ENCODE measurements at regions not wholly inside any gene's neighbourhood (a gene's known extent, or its start where the extent isn't known, plus 50 kb on each side); places are given as distances from the start of the nearest gene placed in this dataset.

GRCh38 chr14:71388336-71388735 is 481.1 kb downstream of the PCNX1 start:
- H2AFZ ChIP-seq (ENCODE audit: low read depth, low read length), result no peak overlapping the region
- DNase-seq (ENCODE audit: low read depth, low spot score) (no peak), FAIRE-seq (no peak)
- no peaks in the 10 kb centered on the region for H3K27me3 ChIP-seq (ENCODE audit: control insufficient read depth in 2 of 2, insufficient read depth in 2 of 2, low read length in 2 of 2)
- no peaks in the 10 kb centered on the region for H3K79me2 ChIP-seq (ENCODE audit: control insufficient read depth, insufficient read depth, low read length)
- BruUV-seq (replicated peaks), result no TSS peak
- peaks cover 4% of the 10 kb centered on the region for H3K4me1 ChIP-seq (ENCODE audit: control insufficient read depth, extremely low read depth, insufficient read depth, low read length)
- TF ChIP-seq POLR2A (IDR thresholded peaks at IDR 0.05; ENCODE audit: low read depth, low read length) (no peak), MAX (IDR thresholded peaks at IDR 0.05; ENCODE audit: insufficient read depth, insufficient read length) (no peak), FOS (IDR thresholded peaks at IDR 0.05; ENCODE audit: borderline replicate concordance, insufficient read depth, low read length) (no peak), MYC (IDR thresholded peaks at IDR 0.05; ENCODE audit: low read depth, low read length) (no peak), POLR2AphosphoS5 (IDR thresholded peaks at IDR 0.05; ENCODE audit: insufficient read depth, low read depth, low read length) (no peak), EZH2 (IDR thresholded peaks at IDR 0.05; ENCODE audit: borderline replicate concordance, low read depth, low read length, severe bottlenecking) (no peak)
- no peaks in the 10 kb centered on the region for H3K9me1 ChIP-seq (replicated peaks; ENCODE audit: control insufficient read depth, extremely low read depth, insufficient read depth, low read length)
- no peak overlapping the region for H3K27ac ChIP-seq (ENCODE audit: insufficient read depth, low read depth, low read length)
- ChIA-PET CTCF (no interaction called here), POLR2A (no interaction called here)
- no peaks in the 10 kb centered on the region for H3K9me3 ChIP-seq (replicated peaks; ENCODE audit: control insufficient read depth, insufficient read depth, low read length)
- H3K4me3 ChIP-seq (replicated peaks in 1 of 3; ENCODE audit: insufficient read depth in 1 of 3, low read depth in 1 of 3, low read length in 3 of 3), result no peak overlapping the region
- no peaks in the 10 kb centered on the region for H3K36me3 ChIP-seq (ENCODE audit: control insufficient read depth in 2 of 2, extremely low read depth in 1 of 2, insufficient read depth in 2 of 2, low read length in 2 of 2)
- no peak overlapping the region for H3K9ac ChIP-seq (replicated peaks; ENCODE audit: extremely low read depth, insufficient read depth, low read length)
- intact Hi-C loops (cut with micrococcal nuclease) (no loop called here), dilution Hi-C loops (cut with MboI; ENCODE audit: extremely low pct_ligation_motif_present, low sequenced_read_pairs) (no loop called here)
- peaks cover 3% of the 10 kb centered on the region for H4K20me1 ChIP-seq (replicated peaks; ENCODE audit: control insufficient read depth, extremely low read depth, insufficient read depth, low read length)
- no peak overlapping the region for H3K4me2 ChIP-seq (ENCODE audit: insufficient read depth, low read length)

GRCh38 chr14:71388862-71389261 is 481.6 kb downstream of the PCNX1 start:
- ChIA-PET CTCF (no interaction called here), POLR2A (no interaction called here)
- H3K9me1 ChIP-seq (replicated peaks; ENCODE audit: control insufficient read depth, extremely low read depth, insufficient read depth, low read length), result no peaks in the 10 kb centered on the region
- peaks cover 3% of the 10 kb centered on the region for H4K20me1 ChIP-seq (replicated peaks; ENCODE audit: control insufficient read depth, extremely low read depth, insufficient read depth, low read length)
- H3K9ac ChIP-seq (replicated peaks; ENCODE audit: extremely low read depth, insufficient read depth, low read length), result no peak overlapping the region
- H3K4me1 ChIP-seq (ENCODE audit: control insufficient read depth, extremely low read depth, insufficient read depth, low read length), result peaks cover 4% of the 10 kb centered on the region
- no TSS peak for BruUV-seq (replicated peaks)
- no peak overlapping the region for H2AFZ ChIP-seq (ENCODE audit: low read depth, low read length)
- H3K36me3 ChIP-seq (ENCODE audit: control insufficient read depth in 2 of 2, extremely low read depth in 1 of 2, insufficient read depth in 2 of 2, low read length in 2 of 2), result no peaks in the 10 kb centered on the region
- no peaks in the 10 kb centered on the region for H3K9me3 ChIP-seq (replicated peaks; ENCODE audit: control insufficient read depth, insufficient read depth, low read length)
- TF ChIP-seq MAX (IDR thresholded peaks at IDR 0.05; ENCODE audit: insufficient read depth, insufficient read length) (no peak), GATA2 (IDR thresholded peaks at IDR 0.05; ENCODE audit: insufficient read depth, insufficient read length, low read depth, low read length) (peak; percentile 47)
- dilution Hi-C loops (cut with MboI; ENCODE audit: extremely low pct_ligation_motif_present, low sequenced_read_pairs), result no loop called here
- no peak overlapping the region for H3K4me3 ChIP-seq (replicated peaks in 1 of 3; ENCODE audit: insufficient read depth in 1 of 3, low read depth in 1 of 3, low read length in 3 of 3)
- H3K79me2 ChIP-seq (ENCODE audit: control insufficient read depth, insufficient read depth, low read length), result no peaks in the 10 kb centered on the region
- DNase-seq (ENCODE audit: low read depth, low spot score), result no peak
- FAIRE-seq, result no peak
- no peaks in the 10 kb centered on the region for H3K27me3 ChIP-seq (ENCODE audit: control insufficient read depth in 2 of 2, insufficient read depth in 2 of 2, low read length in 2 of 2)
- intact Hi-C loops (cut with micrococcal nuclease), result no loop called here
- no peak overlapping the region for H3K4me2 ChIP-seq (ENCODE audit: insufficient read depth, low read length)
- no peak overlapping the region for H3K27ac ChIP-seq (ENCODE audit: insufficient read depth, low read depth, low read length)
